DND-41 (cell line): ENCODE measurements at regions not wholly inside any gene's neighbourhood (a gene's known extent, or its start where the extent isn't known, plus 50 kb on each side); places are given as distances from the start of the nearest gene placed in this dataset.

Experiments used
- ATAC-seq: fragments of 200-7000 bp; cut with Tn5 transposase; 3 replicates; pipeline ENCODE4 v1.9.1; 2021; ENCODE audit warnings: low read depth; ENCODE audit not compliant: insufficient read depth
- DNase-seq: peaks from one replicate; pipeline ENCODE4 v3.0.0-alpha.2; 2020
- H2AFZ ChIP-seq: 2 replicates; pipeline ENCODE4 v1.6.0; 2012; ENCODE audit warnings: low read depth, low read length
- H3K27ac ChIP-seq: 2 replicates; pipeline ENCODE4 v1.5.1; 2012; ENCODE audit warnings: low read length, inconsistent platforms
- H3K27me3 ChIP-seq: fragments of 200-600 bp; sonication (generic); 2 replicates; pipeline ENCODE4 v1.6.0; 2012; ENCODE audit warnings: low read length, mild to moderate bottlenecking, inconsistent platforms; ENCODE audit not compliant: insufficient read depth, poor library complexity
- H3K36me3 ChIP-seq: 2 replicates; pipeline ENCODE4 v1.5.1; 2012; ENCODE audit warnings: low read length, inconsistent platforms; ENCODE audit not compliant: insufficient read depth
- H3K4me1 ChIP-seq: 2 replicates; pipeline ENCODE4 v1.5.1; 2012; ENCODE audit warnings: mild to moderate bottlenecking, low read length; ENCODE audit not compliant: insufficient read depth
- H3K4me2 ChIP-seq: 2 replicates; pipeline ENCODE4 v1.6.0; 2012; ENCODE audit warnings: mild to moderate bottlenecking, moderate library complexity, low read length, inconsistent platforms; ENCODE audit not compliant: insufficient read depth
- H3K4me3 ChIP-seq, 2 experiments: fragments of 200-600 bp in 1 of 2; shearing (Covaris generic) in 1 of 2; 2 replicates each; pipeline ENCODE4 v1.5.1; 2012 to 2016; ENCODE audit warnings: inconsistent platforms in 2 of 2, low read length in 2 of 2, mild to moderate bottlenecking in 2 of 2, low read depth in 1 of 2, moderate library complexity in 1 of 2
- H3K79me2 ChIP-seq: 2 replicates; pipeline ENCODE4 v1.6.0; 2012; ENCODE audit warnings: low read length, inconsistent platforms; ENCODE audit not compliant: insufficient read depth
- H3K9ac ChIP-seq: 2 replicates; pipeline ENCODE4 v1.6.0; 2012; ENCODE audit warnings: low read depth, mild to moderate bottlenecking, inconsistent platforms, low read length, moderate library complexity
- H3K9me3 ChIP-seq: 2 replicates; pipeline ENCODE4 v1.5.1; 2012; ENCODE audit warnings: low read length, moderate library complexity, mild to moderate bottlenecking, inconsistent platforms; ENCODE audit not compliant: insufficient read depth, severe bottlenecking
- H4K20me1 ChIP-seq: 2 replicates; pipeline ENCODE4 v1.6.0; 2012; ENCODE audit warnings: low read length; ENCODE audit not compliant: insufficient read depth
- CTCF ChIP-seq: IDR thresholded peaks from 2 replicates; pipeline ENCODE4 v1.5.1; 2012; ENCODE audit warnings: borderline replicate concordance, low read length, moderate library complexity, mild to moderate bottlenecking; ENCODE audit not compliant: poor library complexity, severe bottlenecking; ENCODE audit errors: extremely low read depth
- EZH2 ChIP-seq: IDR thresholded peaks from 3 replicates; pipeline ENCODE4 v1.6.1; 2012; ENCODE audit warnings: borderline replicate concordance, low read depth, mild to moderate bottlenecking, moderate library complexity, low read length, inconsistent platforms; ENCODE audit not compliant: severe bottlenecking

- H4K20me1 ChIP-seq, result no peaks in the 10 kb centered on the region
- no peak overlapping the region for H2AFZ ChIP-seq
- no peaks in the 10 kb centered on the region for H3K36me3 ChIP-seq
- H3K79me2 ChIP-seq, result no peaks in the 10 kb centered on the region
- no peaks in the 10 kb centered on the region for H3K9me3 ChIP-seq
- TF ChIP-seq EZH2 (no peak), CTCF (no peak)
- H3K27ac ChIP-seq, result no peak overlapping the region
- no peaks in the 10 kb centered on the region for H3K4me1 ChIP-seq
- peaks cover 13% of the 10 kb centered on the region for H3K27me3 ChIP-seq
- ATAC-seq (no peak), DNase-seq (no peak)
- H3K4me2 ChIP-seq, result no peak overlapping the region
- no peak overlapping the region for H3K9ac ChIP-seq
- no peak overlapping the region for H3K4me3 ChIP-seq
Observed at GRCh38 chr17:34008125-34008524, 247.0 kb upstream of the CCL2 start.

- no peak for DNase-seq
- H3K4me1 ChIP-seq, result no peaks in the 10 kb centered on the region
- no peak for TF ChIP-seq CTCF
- TF ChIP-seq EZH2, result no peak
- no peak overlapping the region for H3K4me3 ChIP-seq
- H4K20me1 ChIP-seq, result no peaks in the 10 kb centered on the region
- no peaks in the 10 kb centered on the region for H3K79me2 ChIP-seq
- no peak for ATAC-seq
- no peak overlapping the region for H2AFZ ChIP-seq
- H3K27ac ChIP-seq, result no peak overlapping the region
- H3K9ac ChIP-seq, result no peak overlapping the region
- no peak overlapping the region for H3K4me2 ChIP-seq
- H3K27me3 ChIP-seq, result peaks cover 13% of the 10 kb centered on the region
- no peaks in the 10 kb centered on the region for H3K9me3 ChIP-seq
- H3K36me3 ChIP-seq, result no peaks in the 10 kb centered on the region
Observed at GRCh38 chr17:34009912-34010311, 245.2 kb upstream of the CCL2 start.

GRCh38 chr17:34010534-34010933, 244.6 kb upstream of the CCL2 start:
- H3K36me3 ChIP-seq, result no peaks in the 10 kb centered on the region
- no peak for TF ChIP-seq EZH2
- no peak for TF ChIP-seq CTCF
- H3K27ac ChIP-seq, result no peak overlapping the region
- H4K20me1 ChIP-seq, result no peaks in the 10 kb centered on the region
- no peak overlapping the region for H3K9ac ChIP-seq
- H3K4me3 ChIP-seq, result no peak overlapping the region
- no peaks in the 10 kb centered on the region for H3K79me2 ChIP-seq
- H2AFZ ChIP-seq, result no peak overlapping the region
- ATAC-seq (no peak), DNase-seq (no peak)
- H3K4me2 ChIP-seq, result no peak overlapping the region
- H3K4me1 ChIP-seq, result no peaks in the 10 kb centered on the region
- H3K9me3 ChIP-seq, result no peaks in the 10 kb centered on the region
- H3K27me3 ChIP-seq, result peaks cover 13% of the 10 kb centered on the region

GRCh38 chr17:34011599-34011998, 243.5 kb upstream of the CCL2 start:
- no peaks in the 10 kb centered on the region for H3K79me2 ChIP-seq
- H3K4me1 ChIP-seq, result no peaks in the 10 kb centered on the region
- peaks cover 13% of the 10 kb centered on the region for H3K27me3 ChIP-seq
- no peaks in the 10 kb centered on the region for H3K9me3 ChIP-seq
- TF ChIP-seq EZH2, result no peak
- TF ChIP-seq CTCF, result no peak
- no peak overlapping the region for H3K4me2 ChIP-seq
- DNase-seq (no peak), ATAC-seq (no peak)
- H2AFZ ChIP-seq, result no peak overlapping the region
- no peak overlapping the region for H3K9ac ChIP-seq
- H3K36me3 ChIP-seq, result no peaks in the 10 kb centered on the region
- H3K4me3 ChIP-seq, result no peak overlapping the region
- no peaks in the 10 kb centered on the region for H4K20me1 ChIP-seq
- no peak overlapping the region for H3K27ac ChIP-seq
